GM12892 (cell line): ENCODE measurements at regions not wholly inside any gene's neighbourhood (a gene's known extent, or its start where the extent isn't known, plus 50 kb on each side); places are given as distances from the start of the nearest gene placed in this dataset.

Source experiments
- POLR2A ChIP-seq: IDR thresholded peaks from 2 replicates; pipeline ENCODE4 v1.6.1; 2011; ENCODE audit warnings: low read depth, low read length, control low read depth
- POLR2AphosphoS5 ChIP-seq: IDR thresholded peaks from 2 replicates; pipeline ENCODE4 v1.6.1; 2011; ENCODE audit warnings: low read depth, low read length, control low read depth
- TAF1 ChIP-seq: IDR thresholded peaks from 2 replicates; pipeline ENCODE4 v1.6.1; 2011; ENCODE audit warnings: low read depth, mild to moderate bottlenecking, control low read depth, low read length, borderline replicate concordance

GRCh38 chr5:176732306-176732705 lies 78.1 kb upstream of the UNC5A start:
- no peak for TF ChIP-seq POLR2A
- TF ChIP-seq POLR2AphosphoS5: no peak
- no peak for TF ChIP-seq TAF1
